ENCODE measurements at regions not wholly inside any gene's neighbourhood (a gene's known extent, or its start where the extent isn't known, plus 50 kb on each side); places are given as distances from the start of the nearest gene placed in this dataset.
"Not testable (repeated sequence)": the region's sequence is repeated elsewhere in the genome, so short reads cannot be mapped to it uniquely, and the experiment has no call there.

DNA sequence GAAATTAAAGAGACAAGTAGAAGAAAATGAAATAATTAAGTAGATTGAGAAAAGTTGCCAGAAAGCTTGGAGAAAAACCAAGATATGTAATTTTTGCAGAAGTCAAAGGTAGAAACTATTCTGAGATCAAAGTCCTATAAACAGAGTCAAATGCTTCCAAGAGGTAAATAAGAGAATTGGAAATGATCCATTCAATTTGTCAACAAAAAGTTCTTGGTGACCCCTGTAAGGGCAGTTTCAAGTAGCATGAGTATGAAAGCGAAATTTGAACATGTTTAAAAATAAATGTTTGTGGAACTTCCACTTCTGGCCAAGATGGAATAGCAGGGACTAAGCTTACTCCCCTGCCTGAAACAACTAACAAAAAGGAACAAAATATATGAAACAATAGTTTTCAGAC, 562.0 kb downstream of the SMARCA1 start:
- DNase-seq (ENCODE audit: low spot score), result no peak

DNA sequence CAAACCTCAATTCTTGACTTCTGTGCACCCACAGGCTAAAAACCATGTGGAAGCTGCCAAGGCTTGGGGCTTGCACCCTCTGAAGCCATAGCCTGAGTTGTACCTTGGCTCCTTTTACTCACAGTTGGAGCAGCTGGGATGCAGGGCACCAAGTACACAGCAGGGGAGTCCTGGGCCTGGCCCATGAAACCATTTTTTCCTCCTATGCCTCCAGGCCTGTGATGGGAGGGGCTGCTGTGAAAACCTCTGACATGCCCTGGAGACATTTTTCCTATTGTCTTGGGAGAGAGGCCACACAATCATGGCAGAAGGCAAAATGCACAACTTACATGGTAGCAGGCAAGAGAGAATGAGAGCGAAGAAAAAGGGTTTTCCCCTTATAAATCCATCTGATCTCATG, 568.6 kb downstream of the SMARCA1 start:
- DNase-seq (ENCODE audit: low spot score), result not testable (repeated sequence)

DNA sequence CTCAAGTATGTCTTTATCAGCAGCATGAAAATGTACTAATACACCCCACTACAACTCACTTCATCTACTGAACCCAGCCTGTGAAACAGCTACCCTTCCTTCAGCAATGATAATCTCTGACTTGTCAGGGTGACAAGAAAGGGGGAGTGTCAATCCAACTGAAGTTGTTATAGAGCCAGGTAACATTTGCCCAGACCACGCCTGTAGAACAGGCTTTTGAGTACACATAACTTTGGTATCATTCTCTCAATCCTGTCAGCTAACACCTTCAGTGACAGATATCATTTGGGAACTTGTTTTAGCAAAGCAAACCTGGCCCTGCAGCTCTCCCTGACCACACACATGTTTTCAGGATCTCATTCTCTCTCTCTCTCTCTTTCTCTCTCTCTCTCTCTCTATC, 592.2 kb downstream of the SMARCA1 start:
- no peak for DNase-seq (ENCODE audit: low spot score)

DNA sequence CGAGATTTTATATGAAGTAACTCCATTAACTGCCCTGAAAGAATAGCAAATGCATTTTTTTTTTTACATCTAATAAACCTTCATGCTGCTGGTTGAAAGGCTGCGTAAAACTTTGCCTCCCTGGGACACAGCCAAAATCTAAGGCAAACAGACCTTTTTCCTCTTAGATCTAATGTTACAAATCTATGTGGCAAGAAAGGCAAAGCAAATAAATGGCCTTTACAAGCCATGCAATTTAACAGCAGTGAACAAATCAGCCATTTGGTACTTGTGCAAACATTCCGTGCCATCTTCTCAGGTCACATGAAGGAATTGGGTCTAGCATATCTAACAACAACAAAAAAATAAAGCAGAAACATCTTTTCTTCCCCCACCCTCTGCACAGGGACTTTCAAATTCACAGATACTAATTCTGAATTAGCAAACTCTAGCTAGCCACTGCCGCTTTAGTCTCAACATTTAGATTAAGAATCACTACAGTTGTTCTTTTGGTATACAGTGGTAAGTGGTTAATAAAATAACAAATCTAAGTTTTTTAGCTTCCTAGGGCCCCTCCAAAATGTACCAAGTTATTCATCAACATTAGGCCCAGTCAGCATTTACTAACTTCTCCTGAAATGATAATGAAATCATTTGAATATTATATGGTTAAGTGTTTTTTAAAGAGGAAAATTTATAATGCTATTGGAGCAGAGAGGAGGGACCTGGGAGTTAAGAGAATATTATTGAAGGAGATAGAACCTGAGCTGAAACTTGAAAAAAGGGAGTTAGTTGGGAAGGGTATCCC, 593.8 kb downstream of the SMARCA1 start:
- DNase-seq (ENCODE audit: low spot score), result no peak

DNA sequence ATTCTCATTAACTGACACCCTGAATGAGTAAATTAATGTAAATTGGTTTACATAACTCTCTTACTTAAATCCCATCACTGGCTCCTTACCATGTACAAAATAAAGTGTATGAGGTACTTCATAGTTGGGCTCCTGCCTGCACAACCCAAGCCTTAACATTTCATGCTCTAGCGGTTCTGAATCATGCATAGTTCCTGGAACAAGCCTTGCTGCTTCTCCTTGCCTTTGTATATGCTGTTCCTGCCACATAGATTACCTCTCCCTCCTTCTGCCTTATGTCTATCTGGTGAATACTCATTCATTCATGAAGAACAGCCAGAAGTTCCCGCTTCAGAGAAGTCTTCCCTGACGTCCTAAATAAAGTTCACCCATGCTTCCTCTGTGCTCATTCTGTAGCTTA, 594.7 kb downstream of the SMARCA1 start:
- no peak for DNase-seq (ENCODE audit: low spot score)

DNA sequence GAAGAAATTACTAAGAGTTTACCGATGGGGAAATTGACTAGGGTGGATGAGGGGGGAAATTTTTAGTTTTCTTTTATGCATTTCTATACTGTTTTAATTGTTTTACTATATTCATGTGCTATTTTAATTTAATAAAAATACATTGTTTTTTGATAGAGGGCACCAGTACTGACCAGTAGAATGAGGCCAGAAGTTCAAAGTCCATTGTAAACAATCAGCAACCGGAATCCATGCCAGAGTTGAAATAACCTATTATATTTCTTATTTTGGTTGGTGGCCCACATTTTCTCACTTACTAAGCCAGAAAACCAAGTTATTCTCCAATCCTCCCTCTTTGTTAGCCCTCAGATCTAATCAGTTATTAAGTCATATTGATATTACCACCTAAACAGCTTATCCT, 595.9 kb downstream of the SMARCA1 start:
- no peak for DNase-seq (ENCODE audit: low spot score)

DNA sequence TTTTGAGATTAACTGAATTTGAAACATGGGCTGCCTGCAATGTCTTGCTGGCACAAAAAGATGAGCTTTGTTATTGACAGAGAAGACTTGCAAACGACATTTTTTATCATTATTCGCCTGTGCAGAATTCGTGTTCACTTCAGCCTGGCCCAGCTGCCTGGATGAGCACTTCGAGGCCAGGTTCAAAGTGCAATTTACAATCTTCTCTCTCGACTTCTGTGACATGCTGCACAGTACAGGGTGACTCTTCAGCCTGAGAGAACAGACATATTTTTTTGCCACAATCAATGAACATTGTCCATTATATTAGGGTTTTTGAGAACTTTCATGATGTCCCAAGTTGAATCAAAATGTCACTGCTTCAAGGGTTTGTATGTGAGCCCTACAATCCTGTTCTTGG, 616.5 kb downstream of the SMARCA1 start:
- DNase-seq (ENCODE audit: low spot score), result no peak

DNA sequence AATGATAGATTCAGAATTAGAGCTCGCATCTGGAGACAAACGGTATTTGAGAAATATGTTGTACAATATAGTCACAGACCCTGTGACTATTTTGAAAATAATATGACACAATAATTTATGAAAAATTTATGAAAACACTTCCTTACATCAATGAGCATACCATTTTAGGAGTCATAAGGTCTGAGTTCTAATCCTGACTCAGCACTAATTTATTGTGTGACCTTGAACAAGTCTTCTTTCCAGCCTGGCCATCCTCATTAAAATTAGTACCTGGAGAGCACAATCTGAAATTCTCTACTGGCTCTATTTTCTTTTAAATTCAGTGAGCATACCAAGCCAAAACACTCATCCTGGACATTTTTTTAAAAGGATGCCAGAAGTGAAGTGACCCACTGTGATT, 622.3 kb downstream of the SMARCA1 start:
- no peak for DNase-seq (ENCODE audit: low spot score)

DNA sequence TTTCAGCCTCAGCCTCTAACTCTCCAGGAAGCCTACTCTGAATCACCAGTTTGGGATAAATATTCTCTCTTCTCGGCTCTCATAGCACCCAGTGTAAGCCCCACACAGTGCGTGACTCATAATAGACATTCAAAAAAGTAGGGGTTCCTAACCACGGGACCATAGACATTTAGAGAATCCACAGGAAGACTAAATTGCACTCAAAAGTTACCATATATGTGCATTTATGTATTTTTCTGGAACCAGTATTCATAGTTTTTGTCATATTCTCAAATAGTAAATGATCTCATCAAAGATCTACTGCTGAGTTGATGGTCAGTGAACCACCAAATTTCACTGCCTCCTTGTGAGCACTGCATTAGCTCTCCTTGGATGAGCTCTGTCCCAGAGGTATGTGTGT, 625.7 kb downstream of the SMARCA1 start:
- DNase-seq (ENCODE audit: low spot score), result no peak

DNA sequence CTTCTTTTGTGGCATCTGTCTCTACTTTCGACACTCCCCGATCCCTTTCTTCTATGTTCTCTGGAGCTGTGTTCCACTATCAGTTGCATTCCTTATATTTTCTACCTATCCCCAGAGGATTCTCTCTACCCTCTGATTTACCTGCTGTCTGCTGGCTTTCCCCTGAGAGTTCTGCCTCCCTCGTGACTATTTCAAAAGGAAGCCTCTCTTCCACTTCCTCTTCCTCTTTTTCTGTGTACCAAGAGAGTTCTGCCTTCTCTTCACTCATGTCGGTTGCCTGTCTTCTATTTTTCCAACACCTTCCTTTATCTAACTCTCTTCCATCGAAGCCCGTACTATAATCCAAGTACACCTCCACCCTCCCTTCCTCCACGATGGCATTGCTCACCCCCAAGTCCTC, 631.7 kb downstream of the SMARCA1 start:
- DNase-seq (ENCODE audit: low spot score), result no peak

DNA sequence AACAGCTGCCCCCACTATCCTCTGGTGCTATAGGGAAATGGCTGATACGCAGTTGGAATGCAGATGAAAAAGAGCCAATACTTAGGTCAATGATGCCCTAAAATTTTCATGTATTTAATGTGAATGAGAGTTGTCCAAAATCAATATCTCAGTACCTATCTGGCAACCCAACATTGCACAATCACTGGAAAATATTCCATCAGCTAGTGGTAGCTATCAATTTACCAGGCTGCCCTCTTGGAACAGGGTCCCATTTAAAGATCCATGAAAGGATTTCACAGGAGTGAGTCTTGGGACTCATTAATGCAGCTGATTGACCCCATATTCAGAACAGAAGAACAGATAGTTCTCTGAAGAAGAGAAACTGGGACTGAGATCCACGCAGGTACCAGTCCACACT, 638.9 kb downstream of the SMARCA1 start:
- DNase-seq (ENCODE audit: low spot score), result no peak

DNA sequence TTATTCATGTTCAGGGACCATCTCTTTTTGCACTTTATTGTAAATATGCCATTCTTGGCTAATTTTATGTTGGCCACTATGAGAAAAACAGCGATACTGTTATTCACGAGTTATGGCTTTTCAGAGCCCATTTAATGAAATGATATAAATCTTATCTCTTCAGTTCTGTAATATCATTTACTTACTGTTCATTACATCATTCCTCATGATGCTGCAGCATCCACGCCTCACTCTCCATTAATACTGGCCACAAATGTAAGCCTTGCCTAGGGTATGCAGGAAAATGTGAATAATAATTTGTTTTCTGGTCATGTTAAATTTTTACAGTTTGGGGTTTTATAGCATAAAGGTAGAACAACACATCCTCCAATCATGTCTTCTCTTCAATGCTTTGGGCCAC, 639.6 kb downstream of the SMARCA1 start:
- no peak for DNase-seq (ENCODE audit: low spot score)

DNA sequence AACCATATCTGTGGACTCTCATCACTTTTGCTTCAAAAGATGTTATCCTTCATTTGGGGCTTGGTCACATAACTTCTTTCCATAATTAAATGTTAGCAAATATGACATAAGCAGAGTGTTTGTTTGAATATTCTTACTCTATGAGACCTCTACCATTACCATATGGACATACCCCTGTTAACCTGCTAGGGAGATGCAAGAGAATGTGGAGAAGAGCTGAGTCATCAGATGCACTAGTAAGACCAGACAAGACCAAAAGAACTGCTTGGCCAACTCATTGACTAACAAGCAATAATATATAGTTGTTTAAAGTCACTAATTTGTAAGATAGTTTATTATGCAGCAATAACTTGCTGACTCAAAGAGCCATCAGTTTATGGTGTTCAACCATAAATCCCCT, 652.9 kb downstream of the SMARCA1 start:
- no peak for DNase-seq (ENCODE audit: low spot score)

DNA sequence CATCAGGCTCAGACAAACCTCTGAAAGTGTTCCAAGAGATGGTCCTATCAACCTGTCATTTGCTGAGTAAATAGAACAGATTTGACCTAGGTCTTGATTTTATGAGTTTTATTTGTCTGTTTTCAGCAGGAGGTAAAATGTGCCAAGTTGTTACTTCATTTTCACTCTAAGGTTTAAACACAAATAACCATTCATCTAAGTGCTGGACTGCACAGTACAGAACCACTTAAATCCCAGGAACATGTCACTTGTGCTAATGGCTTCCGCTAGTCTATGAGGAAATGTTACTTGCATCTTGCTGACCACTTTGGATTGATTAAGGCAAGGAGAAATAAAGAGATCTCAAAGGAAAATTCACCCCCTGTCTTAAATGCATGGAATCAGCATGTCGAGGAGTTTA, 660.7 kb downstream of the SMARCA1 start:
- no peak for DNase-seq (ENCODE audit: low spot score)

DNA sequence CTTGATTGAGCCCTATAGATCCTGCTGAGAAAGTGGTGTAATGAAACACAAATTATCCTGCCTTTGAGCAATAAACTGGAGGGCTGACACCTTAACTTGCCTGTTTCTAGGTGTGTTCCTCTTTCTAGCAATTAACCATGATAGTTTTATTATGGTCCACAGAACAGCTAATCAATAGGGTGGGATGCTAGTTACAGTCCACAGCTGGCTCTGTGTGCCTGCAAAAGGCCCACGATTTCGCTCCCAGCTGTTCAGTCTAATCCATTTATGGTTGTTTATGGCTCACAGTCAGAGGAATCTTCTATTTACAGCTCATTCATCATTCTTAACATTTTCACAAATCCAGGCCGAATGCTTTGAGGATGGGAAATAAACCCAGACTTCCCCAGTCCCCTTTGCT, 674.9 kb downstream of the SMARCA1 start:
- DNase-seq (ENCODE audit: low spot score), result no peak

DNA sequence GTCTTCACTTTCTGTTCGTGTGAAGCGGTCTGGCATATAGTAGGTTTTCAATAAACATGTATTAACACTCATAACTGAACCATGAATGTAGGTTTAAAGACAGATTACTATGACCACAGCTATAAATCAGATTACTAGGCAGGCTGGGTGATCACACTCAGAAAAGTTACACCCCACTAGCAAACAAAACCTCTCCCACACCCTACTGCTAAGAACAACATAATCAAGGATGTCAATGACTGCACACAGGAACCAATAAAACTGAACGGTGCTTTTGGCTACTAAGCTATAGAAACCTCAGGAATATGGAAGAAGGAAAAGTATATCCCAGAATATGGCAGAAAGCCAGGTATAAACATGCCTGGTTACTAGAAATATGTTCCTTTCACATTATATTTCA, 676.9 kb downstream of the SMARCA1 start:
- no peak for DNase-seq (ENCODE audit: low spot score)

DNA sequence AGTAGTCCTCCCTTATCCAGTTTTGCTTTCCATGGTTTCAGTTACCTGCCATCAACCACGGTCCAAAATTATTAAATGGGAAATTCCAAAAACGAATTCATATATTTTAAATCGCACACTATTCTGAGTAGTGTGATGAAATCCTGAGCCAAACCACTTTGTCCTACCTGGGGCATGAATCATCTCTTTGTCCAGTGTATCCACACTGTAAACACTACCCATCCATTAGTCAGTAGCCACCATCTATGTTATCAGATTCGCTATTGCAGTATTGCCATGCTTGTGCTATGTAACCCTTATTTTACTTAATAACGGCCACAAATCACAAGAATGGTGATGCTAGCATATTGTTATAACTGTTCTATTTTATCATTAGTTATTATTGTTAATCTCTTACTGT, 704.6 kb downstream of the SMARCA1 start:
- DNase-seq (ENCODE audit: low spot score), result no peak

DNA sequence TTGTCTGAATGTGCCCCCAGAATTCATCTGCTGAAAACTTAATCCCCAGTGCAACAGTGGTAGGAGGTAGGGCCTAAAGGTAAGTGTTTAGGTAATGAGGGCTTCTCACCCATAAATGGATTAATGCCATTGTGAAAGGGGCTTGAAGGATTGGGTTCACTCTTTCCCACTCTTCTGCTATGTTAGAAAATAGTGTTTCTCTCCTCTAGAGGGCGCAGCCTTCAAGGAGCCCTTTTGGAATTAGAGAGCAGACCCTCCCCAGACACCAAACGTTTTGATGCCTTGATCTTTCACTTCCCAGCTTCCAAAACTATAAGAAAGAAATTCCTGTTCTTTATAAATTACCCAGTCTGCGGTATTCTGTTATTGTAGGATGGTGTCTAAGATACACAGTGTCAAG, 706.4 kb downstream of the SMARCA1 start:
- DNase-seq (ENCODE audit: low spot score), result no peak

DNA sequence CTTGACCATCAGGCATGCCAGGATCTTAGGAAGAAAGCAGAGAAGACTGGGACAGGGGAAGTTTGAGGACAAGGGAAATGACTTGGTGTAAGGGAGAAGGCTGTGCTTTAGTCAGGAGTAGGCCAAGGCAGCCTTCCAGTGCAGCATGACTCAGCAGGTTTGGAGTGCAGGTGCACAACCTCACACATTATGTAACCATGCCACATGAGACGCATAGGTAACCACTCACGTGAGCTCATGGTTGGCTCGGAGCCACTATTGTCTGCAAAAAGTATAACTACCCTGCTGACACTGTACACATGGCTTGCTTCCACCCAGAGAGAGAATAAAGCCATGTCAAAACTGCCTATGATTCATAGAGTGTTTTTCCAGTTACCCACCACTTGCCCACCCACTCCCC, 715.9 kb downstream of the SMARCA1 start:
- no peak for DNase-seq (ENCODE audit: low spot score)

DNA sequence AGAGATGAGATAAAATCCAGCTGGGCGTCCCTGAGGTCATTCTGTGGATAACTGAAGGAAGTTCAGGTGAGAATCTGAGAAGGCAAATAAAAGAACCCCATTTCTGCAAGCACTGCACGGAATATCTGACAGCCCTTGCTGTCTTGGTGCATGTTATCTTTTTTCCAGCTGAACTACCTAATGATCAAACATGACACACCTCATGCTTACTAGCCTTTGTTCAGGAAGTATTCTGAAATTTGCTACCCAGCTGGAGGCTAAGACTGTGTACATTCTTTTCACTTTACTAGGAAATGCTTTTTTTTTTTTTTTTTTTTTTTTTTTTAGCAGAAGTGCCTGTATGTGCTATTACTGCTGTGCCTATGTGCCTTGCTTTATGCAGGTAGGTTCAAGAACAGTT, 718.1 kb downstream of the SMARCA1 start:
- DNase-seq (ENCODE audit: low spot score), result no peak

DNA sequence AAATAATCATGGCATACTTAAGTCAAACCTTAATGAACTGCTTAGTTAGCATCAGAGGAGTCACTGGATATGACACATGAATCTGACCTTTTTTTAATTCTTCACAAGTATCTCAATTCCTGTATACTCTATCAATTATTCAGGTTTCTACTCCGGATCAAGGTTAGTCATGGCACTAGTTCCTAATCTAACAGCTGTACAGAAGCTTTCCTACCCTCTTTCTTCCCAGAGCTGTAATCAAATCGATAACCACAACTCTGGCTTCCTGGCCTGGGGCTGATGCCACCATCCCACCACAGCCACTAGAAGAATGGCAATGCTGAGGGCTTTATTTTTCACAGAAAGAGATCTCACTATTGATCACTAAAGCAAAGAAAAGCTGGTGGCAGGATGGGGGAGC, 718.5 kb downstream of the SMARCA1 start:
- no peak for DNase-seq (ENCODE audit: low spot score)

DNA sequence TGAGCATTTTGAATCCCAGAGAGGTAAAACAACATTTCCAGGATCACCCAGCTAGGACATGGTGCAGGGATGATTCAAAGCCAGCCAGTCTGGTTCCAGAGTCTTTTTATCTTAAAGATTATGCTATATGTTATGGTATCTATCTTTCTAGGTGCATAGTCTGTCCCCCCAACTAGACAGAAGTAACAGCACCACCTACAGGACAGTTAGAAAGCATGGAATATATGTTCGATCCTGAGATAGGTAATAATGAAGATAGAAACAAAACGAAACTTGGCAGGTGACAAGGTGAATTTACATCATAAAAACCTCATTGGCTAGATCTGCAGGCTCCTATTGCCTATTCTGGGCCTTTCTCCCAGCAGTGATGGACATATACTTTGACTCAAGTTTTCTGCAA, 723.2 kb downstream of the SMARCA1 start:
- DNase-seq (ENCODE audit: low spot score), result no peak

DNA sequence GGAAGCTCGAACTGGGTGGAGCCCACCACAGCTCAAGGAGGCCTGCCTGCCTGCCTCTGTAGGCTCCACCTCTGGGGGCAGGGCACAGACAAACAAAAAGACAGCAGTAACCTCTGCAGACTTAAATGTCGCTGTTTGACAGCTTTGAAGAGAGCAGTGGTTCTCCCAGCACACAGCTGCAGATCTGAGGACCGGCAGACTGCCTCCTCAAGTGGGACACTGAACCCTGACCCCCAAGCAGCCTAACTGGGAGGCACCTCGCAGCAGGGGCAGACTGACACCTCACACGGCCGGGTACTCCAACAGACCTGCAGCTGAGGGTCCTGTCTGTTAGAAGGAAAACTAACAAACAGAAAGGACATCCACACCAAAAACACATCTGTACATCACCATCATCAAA, 730.9 kb upstream of the ACTRT1 start:
- not testable (repeated sequence) for DNase-seq (ENCODE audit: low spot score)

DNA sequence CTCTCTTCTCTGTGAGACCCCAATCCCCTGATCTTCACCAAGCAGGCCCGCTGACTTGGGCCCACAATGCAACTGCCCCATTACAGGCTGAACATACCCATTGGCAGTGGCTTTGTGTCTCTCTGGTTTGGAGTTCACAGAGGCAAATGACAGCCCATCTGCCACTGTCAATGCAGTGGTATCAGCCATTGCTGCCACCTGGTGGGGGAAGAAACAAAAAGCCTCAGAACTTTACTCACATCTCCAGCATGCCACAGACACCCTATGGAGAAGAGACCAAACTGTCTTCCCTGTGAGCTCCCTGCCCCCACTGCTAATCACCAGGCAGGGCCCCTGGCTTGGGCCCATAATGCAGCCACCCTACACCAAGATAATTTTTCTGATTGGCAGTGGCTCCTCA, 729.3 kb upstream of the ACTRT1 start:
- no peak for DNase-seq (ENCODE audit: low spot score)

DNA sequence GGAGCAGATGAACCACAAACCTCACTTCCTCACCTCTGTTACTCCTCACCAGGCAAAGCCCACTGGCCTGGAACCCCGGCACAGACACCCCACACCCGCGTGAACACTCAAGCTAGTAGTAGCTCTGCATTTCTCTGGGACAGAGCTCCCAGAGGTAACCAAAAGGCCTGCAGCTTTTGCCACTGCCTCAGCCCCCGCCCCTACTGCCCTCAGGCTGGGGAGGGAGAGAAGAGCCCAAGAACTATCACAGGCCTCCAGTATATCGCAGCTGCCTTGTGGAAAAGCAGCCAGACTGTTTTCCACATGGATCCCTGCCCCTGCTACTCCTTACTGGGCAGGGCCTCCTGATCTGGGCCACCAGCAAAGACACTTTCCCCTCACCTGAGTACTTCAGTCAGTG, 728.7 kb upstream of the ACTRT1 start:
- DNase-seq (ENCODE audit: low spot score), result no peak

All from AG20443 (cell line).